K562 (cell line): ENCODE measurements at regions not wholly inside any gene's neighbourhood (a gene's known extent, or its start where the extent isn't known, plus 50 kb on each side); places are given as distances from the start of the nearest gene placed in this dataset.

ENCODE experiments used
- ATAC-seq: fragments of 200-7000 bp; cut with Tn5 transposase; 3 replicates; pipeline ENCODE4 v1.9.1; 2020; ENCODE audit warnings: moderate library complexity
- BruUV-seq: library from RNA; stranded (reverse); fragments of 400-500 nt; replicated peaks from 2 replicates; lab custom pipeline; 2021; lab: Mats Ljungman, UMichigan
- CTCF ChIA-PET: fragments of 300-600 bp; formaldehyde crosslinking; extraction: SDS; loops from one replicate; lab custom pipeline; 2021; ENCODE audit warnings: low intra/inter-chr PET ratio; lab: Yijun Ruan, JAX
- POLR2A ChIA-PET: fragments of 300-600, 350-650 bp; sonication (Branson Sonifier 250); formaldehyde crosslinking; extraction: SDS; loops from one replicate; lab custom pipeline; 2021; ENCODE audit warnings: antibody characterized with exemption, inconsistent platforms; lab: Yijun Ruan, JAX
- DNase-seq, 4 experiments: peaks; one replicate each; pipeline versions ENCODE4 v3.0.0 to v3.0.0-alpha.2; 2011 to 2018; ENCODE audit warnings: low spot score in 3 of 4, mixed read lengths in 3 of 4; ENCODE audit errors: extremely low read depth in 1 of 4
- FAIRE-seq: peaks from 2 replicates; lab custom pipeline; 2011; peaks lifted over from hg19 to GRCh38; lab: Jason Lieb, UNC
- H2AFZ ChIP-seq: 2 replicates; pipeline ENCODE4 v1.6.0; 2011; ENCODE audit warnings: low read depth, low read length, control low read depth, inconsistent platforms
- H3K27ac ChIP-seq: fragments of 200-600 bp; 3 replicates; pipeline ENCODE4 v1.8.0; 2011; ENCODE audit warnings: low read depth, mild to moderate bottlenecking, control low read depth, inconsistent platforms, low read length, moderate library complexity, mixed read lengths; ENCODE audit errors: extremely low read depth
- H3K27me3 ChIP-seq, 2 experiments: fragments of 300-600 bp in 1 of 2; 2 replicates in 1 of 2; 3 replicates in 1 of 2; pipeline versions ENCODE4 v1.6.0 to v1.8.0; 2011; ENCODE audit warnings: inconsistent platforms in 2 of 2, low read length in 2 of 2, mild to moderate bottlenecking in 1 of 2, mixed read lengths in 1 of 2, moderate library complexity in 1 of 2; ENCODE audit not compliant: control insufficient read depth in 2 of 2, insufficient read depth in 2 of 2
- H3K36me3 ChIP-seq: fragments of 300-600 bp; 3 replicates; pipeline ENCODE4 v1.8.0; 2011; ENCODE audit warnings: mild to moderate bottlenecking, low read length, inconsistent platforms; ENCODE audit not compliant: control insufficient read depth, insufficient read depth
- H3K4me1 ChIP-seq, 2 experiments: fragments of 200-600 bp in 1 of 2; replicated peaks in 1 of 2; 2 replicates in 1 of 2; 3 replicates in 1 of 2; pipeline versions ENCODE4 v1.5.1 to v1.8.0; 2011; ENCODE audit warnings: inconsistent platforms in 2 of 2, low read length in 2 of 2, mild to moderate bottlenecking in 1 of 2, mixed read lengths in 1 of 2, moderate library complexity in 1 of 2; ENCODE audit not compliant: control insufficient read depth in 2 of 2, insufficient read depth in 2 of 2
- H3K4me2 ChIP-seq: 2 replicates; pipeline ENCODE4 v1.6.1; 2011; ENCODE audit warnings: low read length, control low read depth, inconsistent platforms, mixed read lengths; ENCODE audit not compliant: insufficient read depth
- H3K4me3 ChIP-seq: fragments of 200-600 bp; sonication (generic), shearing (Covaris generic); 2 replicates; pipeline ENCODE4 v1.5.1; 2016; ENCODE audit warnings: control low read depth, inconsistent platforms
- H3K79me2 ChIP-seq: fragments of 200-600 bp; 3 replicates; pipeline ENCODE4 v1.8.0; 2011; ENCODE audit warnings: low read length, inconsistent platforms; ENCODE audit not compliant: control insufficient read depth, insufficient read depth
- H3K9ac ChIP-seq, 2 experiments: 2 replicates each; pipeline versions ENCODE4 v1.6.0 to v1.6.1; 2011; ENCODE audit warnings: low read depth in 2 of 2, low read length in 2 of 2, control low read depth in 1 of 2, inconsistent platforms in 1 of 2, mild to moderate bottlenecking in 1 of 2, mixed read lengths in 1 of 2; ENCODE audit not compliant: insufficient read depth in 1 of 2
- H3K9me1 ChIP-seq: one replicate; pipeline ENCODE4 v1.6.0; 2011; ENCODE audit warnings: inconsistent platforms, mild to moderate bottlenecking, low read length, moderate library complexity; ENCODE audit not compliant: control insufficient read depth, insufficient read depth
- H3K9me3 ChIP-seq: replicated peaks from 2 replicates; pipeline ENCODE4 v1.5.1; 2011; ENCODE audit warnings: low read depth, low read length, inconsistent platforms; ENCODE audit not compliant: control insufficient read depth, insufficient read depth
- H4K20me1 ChIP-seq: replicated peaks from 2 replicates; pipeline ENCODE4 v1.6.1; 2011; ENCODE audit warnings: low read length, inconsistent platforms, mixed read lengths; ENCODE audit not compliant: control insufficient read depth, insufficient read depth
- C11orf30 ChIP-seq: fragments of 450-650 bp; IDR thresholded peaks from 2 replicates; pipeline ENCODE4 v1.6.1; 2016; ENCODE audit warnings: low read depth, mild to moderate bottlenecking
- ELF2 ChIP-seq: fragments of 250-450 bp; sonication (Bioruptor Pico); IDR thresholded peaks from 2 replicates; pipeline ENCODE4 v1.5.0; 2021; ENCODE audit warnings: mild to moderate bottlenecking
- FOSL1 ChIP-seq: fragments of 200-800 bp; sonication (Bioruptor generic); conservative IDR thresholded peaks from 2 replicates; pipeline ENCODE4 v1.6.1; 2016; ENCODE audit warnings: missing genetic modification characterization, missing compliant biosample characterization
- HDAC6 ChIP-seq: IDR thresholded peaks from 2 replicates; pipeline ENCODE4 v1.6.1; 2012; ENCODE audit warnings: low read depth, mild to moderate bottlenecking, control low read depth, inconsistent platforms, low read length, moderate library complexity
- MAFF ChIP-seq: IDR thresholded peaks from 2 replicates; pipeline ENCODE4 v1.6.1; 2012; ENCODE audit warnings: low read length, improper control_type of control experiment
- MAFG ChIP-seq: fragments of 450-650 bp; conservative IDR thresholded peaks from 2 replicates; pipeline ENCODE4 v1.6.1; 2016; ENCODE audit warnings: missing genetic modification characterization, missing compliant biosample characterization
- MAFK ChIP-seq: IDR thresholded peaks from 2 replicates; pipeline ENCODE4 v1.6.1; 2011; ENCODE audit warnings: low read length, improper control_type of control experiment
- NFE2 ChIP-seq: IDR thresholded peaks from 2 replicates; pipeline ENCODE4 v1.6.1; 2014; ENCODE audit warnings: antibody characterized with exemption, low read depth
- PPARD ChIP-seq: fragments of 250-450 bp; sonication (Bioruptor Pico); IDR thresholded peaks from 2 replicates; pipeline ENCODE4 v1.8.0; 2022; ENCODE audit warnings: inconsistent platforms, mild to moderate bottlenecking, moderate library complexity
- YY1 ChIP-seq, 3 experiments: IDR thresholded peaks; 2 replicates each; pipeline ENCODE4 v1.6.1; 2011; ENCODE audit warnings: low read length in 2 of 3, mild to moderate bottlenecking in 2 of 3, moderate library complexity in 2 of 3, borderline replicate concordance in 1 of 3, control low read depth in 1 of 3, low read depth in 1 of 3; ENCODE audit not compliant: insufficient read depth in 3 of 3, insufficient replicate concordance in 2 of 3, control insufficient read depth in 1 of 3, insufficient read length in 1 of 3; ENCODE audit errors: extremely low read depth in 1 of 3
- ZNF316 ChIP-seq: fragments of 450-650 bp; IDR thresholded peaks from 2 replicates; pipeline ENCODE4 v1.6.1; 2016
- WGBS: fragments of 100-300 bp; shearing (Covaris generic); methylation state at CpG from one replicate; pipeline ENCODE4 v1.1.6; 2016; ENCODE audit warnings: low coverage, mixed read lengths; ENCODE audit not compliant: insufficient coverage; ENCODE audit errors: missing lambda C conversion rate; 5-methylcytosine and 5-hydroxymethylcytosine counted together
- in situ Hi-C: fragments of 300-500 bp; cut with MboI; formaldehyde crosslinking; loops from 4 replicates; pipeline ENCODE4 v1.15.0; 2018; ENCODE audit warnings: inconsistent platforms, mixed read lengths
- intact Hi-C: fragments of 100-400 bp; cut with micrococcal nuclease; formaldehyde crosslinking; loops from 2 replicates; pipeline ENCODE4 v1.14.2; 2022
- TF ChIP-seq, protein P1 (sequence below): fragments of 450-650 bp; formaldehyde crosslinking; IDR thresholded peaks from 2 replicates; pipeline ENCODE4 v1.4.0; 2020; ENCODE audit warnings: mild to moderate bottlenecking, mixed read lengths

DNA sequence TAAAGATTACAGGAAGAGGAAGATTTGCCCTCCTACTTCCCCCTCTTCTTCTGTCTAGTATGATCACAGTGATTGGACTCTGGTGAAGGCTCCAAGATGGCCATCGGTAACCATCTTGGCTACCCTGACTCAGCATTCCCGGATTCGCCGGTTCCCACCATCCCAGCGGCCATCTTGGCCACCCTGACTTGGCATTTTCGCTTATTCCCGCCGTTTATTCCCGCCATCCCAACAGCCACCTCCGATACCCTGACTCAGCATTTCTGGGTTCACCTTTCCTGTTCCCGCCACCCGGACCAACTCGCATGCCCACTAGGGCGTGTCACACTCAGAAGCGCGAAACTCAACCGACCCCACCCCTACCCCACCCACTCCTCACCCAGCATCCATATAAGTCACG, 95.4 kb upstream of the GRIN2A start:
- H2AFZ ChIP-seq, result no peak overlapping the region
- no peaks in the 10 kb centered on the region for H3K9me1 ChIP-seq
- no peak overlapping the region for H3K4me2 ChIP-seq
- intact Hi-C loops, result no loop called here
- no peaks in the 10 kb centered on the region for H3K36me3 ChIP-seq
- BruUV-seq, result no TSS peak
- TF ChIP-seq MAFK (peak; percentile 69), ZNF316 (peak; percentile 79), MAFF (peak; percentile 77), PPARD (CRISPR knock-in tag) (no peak), MAFG (tag) (peak; percentile 62; the same call in 1 of the 2 replicates), FOSL1 (tag) (no peak), NFE2 (0 out of 2 replicates have a peak, but pooled peaks have one; percentile 19), HDAC6 (no peak), C11orf30 (peak; percentile 75), YY1 (IDR thresholded peaks at IDR 0.05; ENCODE audit: borderline replicate concordance in 1 of 3, control insufficient read depth in 1 of 3, extremely low read depth in 1 of 3, insufficient read depth in 3 of 3, insufficient read length in 1 of 3, insufficient replicate concordance in 2 of 3, low read depth in 1 of 3, low read length in 2 of 3) (peak in 1 of 3 experiments; percentile 66), ELF2 (CRISPR knock-in tag) (no peak)
- TF ChIP-seq, protein P1, sequence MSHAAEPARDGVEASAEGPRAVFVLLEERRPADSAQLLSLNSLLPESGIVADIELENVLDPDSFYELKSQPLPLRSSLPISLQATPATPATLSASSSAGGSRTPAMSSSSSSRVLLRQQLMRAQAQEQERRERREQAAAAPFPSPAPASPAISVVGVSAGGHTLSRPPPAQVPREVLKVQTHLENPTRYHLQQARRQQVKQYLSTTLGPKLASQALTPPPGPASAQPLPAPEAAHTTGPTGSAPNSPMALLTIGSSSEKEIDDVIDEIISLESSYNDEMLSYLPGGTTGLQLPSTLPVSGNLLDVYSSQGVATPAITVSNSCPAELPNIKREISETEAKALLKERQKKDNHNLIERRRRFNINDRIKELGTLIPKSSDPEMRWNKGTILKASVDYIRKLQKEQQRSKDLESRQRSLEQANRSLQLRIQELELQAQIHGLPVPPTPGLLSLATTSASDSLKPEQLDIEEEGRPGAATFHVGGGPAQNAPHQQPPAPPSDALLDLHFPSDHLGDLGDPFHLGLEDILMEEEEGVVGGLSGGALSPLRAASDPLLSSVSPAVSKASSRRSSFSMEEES (CRISPR knock-in tag), result no peak
- H3K27ac ChIP-seq, result no peak overlapping the region
- ChIA-PET CTCF (no interaction called here), POLR2A (no interaction called here)
- ATAC-seq, result no peak
- no peak for FAIRE-seq
- peaks cover 0 to 6% of the 10 kb centered on the region in 2 experiments; a peak in 3 of 5 replicates for H3K4me1 ChIP-seq
- WGBS, result 73% methylated on average over 14 of the region's 18 CpGs
- H4K20me1 ChIP-seq, result no peaks in the 10 kb centered on the region
- no peaks in the 10 kb centered on the region for H3K27me3 ChIP-seq
- H3K9me3 ChIP-seq, result no peaks in the 10 kb centered on the region; the same call in 1 of the 2 replicates
- no peak overlapping the region for H3K4me3 ChIP-seq
- no peak overlapping the region for H3K9ac ChIP-seq
- in situ Hi-C loops, result no loop called here
- H3K79me2 ChIP-seq, result no peaks in the 10 kb centered on the region
- no peak for DNase-seq
